Hepatocyte (in vitro differentiated cells): ENCODE measurements at regions not wholly inside any gene's neighbourhood (a gene's known extent, or its start where the extent isn't known, plus 50 kb on each side); places are given as distances from the start of the nearest gene placed in this dataset.

Experiments
- DNase-seq: peaks from one replicate; pipeline ENCODE4 v3.0.0-alpha.2; 2016; ENCODE audit warnings: low spot score
- H2AFZ ChIP-seq: fragments of 200-600 bp; sonication (generic); 2 replicates; pipeline ENCODE4 v1.6.0; 2016; ENCODE audit warnings: antibody characterized with exemption, mild to moderate bottlenecking
- H3K27ac ChIP-seq: fragments of 200-600 bp; sonication (generic); 2 replicates; pipeline ENCODE4 v1.5.1; 2016; ENCODE audit warnings: mild to moderate bottlenecking
- H3K27me3 ChIP-seq: fragments of 200-600 bp; sonication (generic); 2 replicates; pipeline ENCODE4 v1.6.1; 2016
- H3K36me3 ChIP-seq: fragments of 200-600 bp; sonication (generic); replicated peaks from 2 replicates; pipeline ENCODE4 v1.5.1; 2016; ENCODE audit warnings: low read depth; ENCODE audit not compliant: insufficient read depth
- H3K4me1 ChIP-seq: fragments of 200-600 bp; sonication (generic); 2 replicates; pipeline ENCODE4 v1.5.1; 2016; ENCODE audit warnings: mild to moderate bottlenecking, moderate library complexity; ENCODE audit not compliant: insufficient read depth
- H3K4me2 ChIP-seq: fragments of 200-600 bp; sonication (generic); 2 replicates; pipeline ENCODE4 v1.6.0; 2016
- H3K4me3 ChIP-seq: fragments of 200-600 bp; sonication (generic); 2 replicates; pipeline ENCODE4 v1.5.1; 2016; ENCODE audit warnings: mild to moderate bottlenecking
- H3K79me2 ChIP-seq: fragments of 200-600 bp; sonication (generic); 2 replicates; pipeline ENCODE4 v1.6.0; 2017; ENCODE audit warnings: mild to moderate bottlenecking
- H3K9me2 ChIP-seq: fragments of 200-600 bp; sonication (generic); replicated peaks from 2 replicates; pipeline ENCODE4 v1.6.0; 2017; ENCODE audit warnings: mild to moderate bottlenecking; ENCODE audit not compliant: insufficient read depth
- H3K9me3 ChIP-seq: fragments of 200-600 bp; sonication (generic); 2 replicates; pipeline ENCODE4 v1.5.1; 2016; ENCODE audit warnings: low read depth, mild to moderate bottlenecking
- H4K20me1 ChIP-seq: fragments of 200-600 bp; sonication (generic); 2 replicates; pipeline ENCODE4 v1.6.0; 2016; ENCODE audit warnings: mild to moderate bottlenecking; ENCODE audit not compliant: insufficient read depth, poor library complexity, severe bottlenecking
- EZH2 ChIP-seq: fragments of 200-600 bp; sonication (generic); IDR thresholded peaks from 2 replicates; pipeline ENCODE4 v1.6.1; 2016; ENCODE audit warnings: antibody characterized with exemption, mild to moderate bottlenecking, borderline replicate concordance
- EZH2phosphoT487 ChIP-seq: fragments of 200-600 bp; sonication (generic); IDR thresholded peaks from one replicate; pipeline ENCODE4 v1.6.1; 2018; ENCODE audit warnings: antibody characterized with exemption, mild to moderate bottlenecking, low read depth, moderate library complexity; ENCODE audit not compliant: unreplicated experiment, severe bottlenecking
- WGBS: methylation state at CpG from one replicate; pipeline ENCODE4 v1.1.6; 2016; ENCODE audit warnings: low lambda C conversion rate; ENCODE audit errors: missing lambda C conversion rate; 5-methylcytosine and 5-hydroxymethylcytosine counted together
- TF ChIP-seq, protein P1 (sequence below): fragments of 200-600 bp; sonication (generic); IDR thresholded peaks from 2 replicates; pipeline ENCODE4 v1.5.1; 2016; ENCODE audit warnings: antibody characterized with exemption, mild to moderate bottlenecking; ENCODE audit not compliant: poor library complexity

DNA sequence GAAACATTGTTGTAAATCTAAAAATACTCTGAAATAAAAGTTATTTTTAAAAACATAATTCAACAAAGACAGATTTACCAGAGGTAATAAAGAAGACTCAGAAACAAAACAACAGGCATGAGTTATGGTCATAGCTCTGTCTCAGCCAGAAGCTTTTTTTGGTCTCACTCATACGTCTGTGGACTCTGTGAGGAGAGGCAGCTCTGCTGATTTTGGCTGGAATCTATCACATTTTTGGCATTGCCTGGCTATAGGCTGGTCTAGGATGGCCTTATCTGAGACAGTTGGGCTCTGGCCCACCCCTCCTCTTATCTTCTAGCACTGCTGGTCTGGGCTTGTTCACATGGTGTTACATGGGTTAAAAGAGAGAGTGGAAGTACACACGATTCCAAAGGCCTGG is 514.0 kb upstream of the BTBD3 start:
- Histone ChIP-seq H4K20me1 (no peaks in the 10 kb centered on the region), H3K4me3 (no peak overlapping the region), H3K27me3 (no peaks in the 10 kb centered on the region), H3K4me2 (no peak overlapping the region), H3K9me2 (no peaks in the 10 kb centered on the region), H2AFZ (no peak overlapping the region), H3K36me3 (no peaks in the 10 kb centered on the region), H3K9me3 (no peaks in the 10 kb centered on the region), H3K79me2 (no peaks in the 10 kb centered on the region), H3K27ac (no peak overlapping the region), H3K4me1 (no peaks in the 10 kb centered on the region)
- 49% methylated on average over 2 of the region's 2 CpGs for WGBS
- DNase-seq, result no peak
- TF ChIP-seq EZH2 (no peak), EZH2phosphoT487 (no peak)
- TF ChIP-seq, protein P1, sequence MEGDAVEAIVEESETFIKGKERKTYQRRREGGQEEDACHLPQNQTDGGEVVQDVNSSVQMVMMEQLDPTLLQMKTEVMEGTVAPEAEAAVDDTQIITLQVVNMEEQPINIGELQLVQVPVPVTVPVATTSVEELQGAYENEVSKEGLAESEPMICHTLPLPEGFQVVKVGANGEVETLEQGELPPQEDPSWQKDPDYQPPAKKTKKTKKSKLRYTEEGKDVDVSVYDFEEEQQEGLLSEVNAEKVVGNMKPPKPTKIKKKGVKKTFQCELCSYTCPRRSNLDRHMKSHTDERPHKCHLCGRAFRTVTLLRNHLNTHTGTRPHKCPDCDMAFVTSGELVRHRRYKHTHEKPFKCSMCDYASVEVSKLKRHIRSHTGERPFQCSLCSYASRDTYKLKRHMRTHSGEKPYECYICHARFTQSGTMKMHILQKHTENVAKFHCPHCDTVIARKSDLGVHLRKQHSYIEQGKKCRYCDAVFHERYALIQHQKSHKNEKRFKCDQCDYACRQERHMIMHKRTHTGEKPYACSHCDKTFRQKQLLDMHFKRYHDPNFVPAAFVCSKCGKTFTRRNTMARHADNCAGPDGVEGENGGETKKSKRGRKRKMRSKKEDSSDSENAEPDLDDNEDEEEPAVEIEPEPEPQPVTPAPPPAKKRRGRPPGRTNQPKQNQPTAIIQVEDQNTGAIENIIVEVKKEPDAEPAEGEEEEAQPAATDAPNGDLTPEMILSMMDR, result no peak

DNA sequence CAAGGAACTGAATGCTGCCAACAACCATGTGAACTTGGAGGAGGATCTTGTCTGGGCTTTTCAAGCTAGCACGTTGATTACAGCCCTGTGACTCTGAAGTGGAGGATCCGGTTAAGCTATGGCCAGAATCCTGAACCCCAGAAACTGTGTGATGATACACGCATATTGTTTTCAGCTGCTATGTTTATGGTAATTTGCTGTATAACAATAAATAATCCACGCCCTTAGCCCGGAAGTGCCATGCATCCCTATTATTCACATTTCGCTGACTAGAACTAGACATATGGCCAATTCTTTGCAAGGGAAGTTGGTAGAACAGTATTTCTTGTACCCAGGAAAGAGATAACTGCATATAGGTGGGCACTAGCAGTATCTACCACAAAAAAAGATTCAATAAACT is 510.8 kb upstream of the BTBD3 start:
- H3K4me1 ChIP-seq, result no peaks in the 10 kb centered on the region
- no peaks in the 10 kb centered on the region for H4K20me1 ChIP-seq
- H3K27me3 ChIP-seq, result no peaks in the 10 kb centered on the region
- H3K27ac ChIP-seq, result no peak overlapping the region
- H3K9me2 ChIP-seq, result no peaks in the 10 kb centered on the region
- H3K4me3 ChIP-seq, result no peak overlapping the region
- 92% methylated on average over 6 of the region's 6 CpGs for WGBS
- H3K79me2 ChIP-seq, result no peaks in the 10 kb centered on the region
- H3K9me3 ChIP-seq, result no peaks in the 10 kb centered on the region
- no peak for DNase-seq
- peak overlapping the region; percentile 42 for H3K4me2 ChIP-seq
- no peaks in the 10 kb centered on the region for H3K36me3 ChIP-seq
- no peak for TF ChIP-seq EZH2phosphoT487
- TF ChIP-seq, protein P1, result no peak
- no peak for TF ChIP-seq EZH2
- peak overlapping the region; percentile 31 for H2AFZ ChIP-seq

DNA sequence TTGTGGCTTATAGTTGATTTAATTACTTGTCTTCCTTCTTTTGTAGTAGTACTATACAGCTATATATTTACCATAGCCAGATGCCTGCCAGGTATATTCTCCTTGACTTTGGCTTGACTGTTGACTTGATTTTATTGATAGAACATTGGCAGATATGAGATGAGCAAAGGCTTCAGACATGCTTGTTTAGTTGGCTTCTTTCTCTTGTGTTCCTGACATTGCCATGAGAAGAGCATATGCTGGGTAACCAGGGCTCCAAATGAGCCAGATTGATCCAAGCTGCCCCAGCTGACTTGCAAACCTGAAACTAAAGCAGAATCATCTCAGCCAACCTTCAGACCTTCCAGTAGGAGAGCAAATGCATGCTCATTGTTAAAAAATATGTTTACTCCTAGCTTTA is 508.1 kb upstream of the BTBD3 start:
- H3K27me3 ChIP-seq, result no peaks in the 10 kb centered on the region
- H3K4me1 ChIP-seq, result no peaks in the 10 kb centered on the region
- H2AFZ ChIP-seq, result no peak overlapping the region
- H3K36me3 ChIP-seq, result no peaks in the 10 kb centered on the region
- no peaks in the 10 kb centered on the region for H4K20me1 ChIP-seq
- H3K4me3 ChIP-seq, result no peak overlapping the region
- DNase-seq, result no peak
- no peaks in the 10 kb centered on the region for H3K9me2 ChIP-seq
- H3K27ac ChIP-seq, result no peak overlapping the region
- no peaks in the 10 kb centered on the region for H3K9me3 ChIP-seq
- no peak overlapping the region for H3K4me2 ChIP-seq
- TF ChIP-seq, protein P1, result no peak
- TF ChIP-seq EZH2 (no peak), EZH2phosphoT487 (no peak)
- H3K79me2 ChIP-seq, result no peaks in the 10 kb centered on the region

DNA sequence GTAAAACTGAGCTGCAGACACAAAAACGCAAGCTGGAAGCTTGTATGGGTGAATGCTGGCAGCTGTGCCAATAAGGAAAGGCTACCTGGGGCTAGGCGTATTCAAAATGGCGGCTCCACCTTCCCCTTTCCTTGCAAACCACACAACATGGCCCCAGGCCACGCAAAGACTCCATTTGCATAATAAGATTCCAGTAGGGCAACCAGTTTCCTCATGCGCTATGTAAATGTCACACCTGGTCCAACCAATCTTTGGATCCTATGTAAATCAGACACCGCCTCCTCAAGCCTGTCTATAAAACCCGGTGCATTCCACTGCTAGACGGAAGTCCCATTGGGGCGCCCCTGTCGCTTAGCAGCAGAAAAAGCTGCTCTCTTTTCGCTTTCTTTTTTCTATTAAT is 505.9 kb upstream of the BTBD3 start:
- Histone ChIP-seq H2AFZ (no peak overlapping the region), H3K4me2 (no peak overlapping the region), H4K20me1 (no peaks in the 10 kb centered on the region), H3K27ac (no peak overlapping the region), H3K9me3 (no peaks in the 10 kb centered on the region), H3K9me2 (no peaks in the 10 kb centered on the region), H3K79me2 (no peaks in the 10 kb centered on the region), H3K36me3 (no peaks in the 10 kb centered on the region), H3K4me1 (no peaks in the 10 kb centered on the region), H3K4me3 (no peak overlapping the region), H3K27me3 (no peaks in the 10 kb centered on the region)
- no peak for DNase-seq
- WGBS, result 95% methylated on average over 11 of the region's 11 CpGs
- TF ChIP-seq EZH2 (no peak), EZH2phosphoT487 (no peak)
- TF ChIP-seq, protein P1, result no peak
